ENCODE measurements at regions not wholly inside any gene's neighbourhood (a gene's known extent, or its start where the extent isn't known, plus 50 kb on each side); places are given as distances from the start of the nearest gene placed in this dataset.
"Not testable (repeated sequence)": the region's sequence is repeated elsewhere in the genome, so short reads cannot be mapped to it uniquely, and the experiment has no call there.

DNA sequence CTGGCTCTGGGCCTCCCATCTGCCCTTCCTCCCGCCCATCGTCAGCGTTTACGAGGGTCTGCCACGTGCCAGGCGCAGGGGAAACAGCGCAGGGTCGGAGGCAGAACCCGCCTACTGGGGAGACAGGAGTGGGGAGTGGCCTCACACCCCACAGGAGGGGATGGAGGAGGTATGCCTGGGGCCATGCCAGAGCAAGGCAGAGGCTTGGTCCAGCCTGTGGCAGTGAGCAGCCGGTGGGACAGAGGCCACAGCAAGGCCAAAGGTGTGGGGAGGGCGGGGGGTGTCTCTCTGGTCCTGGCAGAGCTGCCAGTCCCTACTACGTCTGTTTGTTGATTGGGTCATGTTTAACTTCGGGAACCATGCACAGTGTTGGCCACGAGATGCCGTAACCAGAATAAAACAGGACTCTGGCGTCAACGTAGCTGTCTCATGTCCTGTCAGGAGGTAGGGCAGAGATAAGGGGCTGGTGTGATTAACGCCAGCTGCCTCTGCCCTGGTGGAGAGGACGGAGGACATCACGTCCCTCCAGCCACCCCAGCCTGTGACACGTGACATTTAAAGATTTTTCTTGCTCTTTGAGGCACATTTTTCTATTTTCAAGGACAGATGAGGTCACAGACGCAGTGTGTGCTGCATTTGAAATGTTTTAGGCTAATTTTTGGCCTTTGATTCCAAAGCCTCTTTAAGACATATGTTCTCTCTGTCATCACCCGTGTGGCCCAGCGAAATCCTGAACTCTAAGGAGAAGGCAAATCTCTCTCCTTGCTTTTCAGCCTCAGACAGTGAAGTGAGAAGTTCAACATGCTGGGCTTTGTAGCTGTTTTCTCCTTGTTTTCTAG lies 193.3 kb downstream of the LAT start:
- TF ChIP-seq CTCF, POLR2A (IDR thresholded peaks at IDR 0.05): not testable (repeated sequence)

Measured in thyroid gland (tissue), 4 donors.